GM20000 (cell line): ENCODE measurements at regions not wholly inside any gene's neighbourhood (a gene's known extent, or its start where the extent isn't known, plus 50 kb on each side); places are given as distances from the start of the nearest gene placed in this dataset.
"Not testable (repeated sequence)": the region's sequence is repeated elsewhere in the genome, so short reads cannot be mapped to it uniquely, and the experiment has no call there.

Experiments
- DNase-seq: peaks from one replicate; pipeline ENCODE4 v3.0.0; 2012; ENCODE audit warnings: low spot score
- TF ChIP-seq, protein P1 (sequence below): IDR thresholded peaks from 2 replicates; pipeline ENCODE4 v1.5.1; 2012; ENCODE audit warnings: mild to moderate bottlenecking, control low read depth; ENCODE audit errors: extremely low read depth, missing control alignments

DNA sequence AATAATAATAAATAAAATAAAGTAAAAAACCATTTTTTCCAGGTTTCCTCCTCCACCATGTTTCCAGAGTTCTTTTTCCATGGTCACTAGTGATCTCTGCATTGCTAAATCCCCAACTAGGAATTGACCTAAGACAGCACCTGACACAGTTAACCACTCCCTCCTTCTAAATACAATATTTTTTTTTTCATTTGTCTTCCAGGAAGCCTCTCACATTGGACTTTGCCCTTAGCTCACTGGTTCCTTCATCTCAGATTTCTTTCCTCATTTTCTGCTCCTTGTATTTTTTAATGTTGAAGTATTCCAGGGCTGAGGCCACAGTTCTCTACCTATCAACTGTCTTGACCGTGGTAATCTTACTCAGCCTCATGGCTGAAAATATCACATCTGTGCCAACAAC lies 187.3 kb upstream of the FAM241A start:
- DNase-seq = no peak
- TF ChIP-seq, protein P1, sequence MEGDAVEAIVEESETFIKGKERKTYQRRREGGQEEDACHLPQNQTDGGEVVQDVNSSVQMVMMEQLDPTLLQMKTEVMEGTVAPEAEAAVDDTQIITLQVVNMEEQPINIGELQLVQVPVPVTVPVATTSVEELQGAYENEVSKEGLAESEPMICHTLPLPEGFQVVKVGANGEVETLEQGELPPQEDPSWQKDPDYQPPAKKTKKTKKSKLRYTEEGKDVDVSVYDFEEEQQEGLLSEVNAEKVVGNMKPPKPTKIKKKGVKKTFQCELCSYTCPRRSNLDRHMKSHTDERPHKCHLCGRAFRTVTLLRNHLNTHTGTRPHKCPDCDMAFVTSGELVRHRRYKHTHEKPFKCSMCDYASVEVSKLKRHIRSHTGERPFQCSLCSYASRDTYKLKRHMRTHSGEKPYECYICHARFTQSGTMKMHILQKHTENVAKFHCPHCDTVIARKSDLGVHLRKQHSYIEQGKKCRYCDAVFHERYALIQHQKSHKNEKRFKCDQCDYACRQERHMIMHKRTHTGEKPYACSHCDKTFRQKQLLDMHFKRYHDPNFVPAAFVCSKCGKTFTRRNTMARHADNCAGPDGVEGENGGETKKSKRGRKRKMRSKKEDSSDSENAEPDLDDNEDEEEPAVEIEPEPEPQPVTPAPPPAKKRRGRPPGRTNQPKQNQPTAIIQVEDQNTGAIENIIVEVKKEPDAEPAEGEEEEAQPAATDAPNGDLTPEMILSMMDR = no peak

DNA sequence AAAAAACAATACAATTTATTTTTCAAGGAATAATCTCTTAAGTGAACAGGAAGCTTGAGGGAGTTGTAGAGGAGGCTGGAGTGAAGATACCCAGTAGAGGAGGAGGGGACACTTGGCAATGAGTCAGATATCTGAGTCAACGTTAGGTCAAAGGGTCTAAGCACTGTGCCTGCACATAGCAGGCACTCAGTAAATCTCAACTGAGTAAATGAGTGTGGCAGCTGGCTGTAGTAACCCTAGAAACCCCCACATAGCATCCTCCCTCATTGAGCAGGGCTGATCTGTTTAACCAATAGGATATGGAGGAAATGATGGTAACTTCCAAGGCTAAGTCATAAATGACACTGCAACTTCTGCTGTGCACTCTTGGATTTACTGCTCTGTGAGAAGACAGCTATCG lies 186.0 kb upstream of the FAM241A start:
- DNase-seq = no peak
- TF ChIP-seq, protein P1 = no peak

DNA sequence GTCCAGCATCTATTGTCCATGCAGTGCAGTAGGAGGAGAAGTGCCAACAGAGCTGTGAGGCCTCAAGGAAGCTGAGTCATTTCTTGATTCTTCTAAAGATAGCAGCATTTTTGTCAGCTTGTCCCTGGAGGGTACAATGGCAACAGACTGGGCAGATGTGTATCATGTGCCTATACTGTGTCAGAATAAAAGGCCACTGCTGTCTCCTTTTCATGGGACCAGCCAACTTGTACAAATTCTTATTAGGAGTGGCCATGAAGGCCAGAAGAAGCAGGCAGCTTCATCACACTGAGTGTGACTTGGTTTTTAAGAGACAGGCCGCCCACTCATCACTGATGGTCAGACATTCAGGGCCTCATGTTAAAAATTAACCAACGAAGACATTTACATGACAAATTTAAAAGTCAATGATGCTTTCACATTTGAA lies 185.0 kb upstream of the FAM241A start:
- peak; percentile 22 for DNase-seq

DNA sequence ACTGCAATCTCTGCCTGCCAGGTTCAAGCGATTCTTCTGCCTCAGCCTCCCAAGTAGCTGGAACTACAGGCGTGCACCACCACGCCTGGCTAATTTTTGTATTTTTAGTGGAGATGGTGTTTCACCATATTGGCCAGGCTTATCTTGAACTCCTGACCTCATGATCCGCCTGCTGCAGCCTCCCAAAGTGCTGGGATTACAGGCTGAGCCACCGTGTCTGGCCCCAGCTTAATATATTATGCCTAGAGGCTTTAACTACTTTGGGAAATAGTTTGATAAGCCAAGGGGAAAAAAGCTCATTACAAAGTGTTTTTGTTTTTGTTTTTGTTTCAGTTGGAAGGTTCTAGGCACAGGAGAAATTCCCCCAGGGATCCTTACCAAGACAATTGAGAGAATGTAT lies 184.2 kb upstream of the FAM241A start:
- DNase-seq = not testable (repeated sequence)

More for the DNA sequence above, 185.0 kb upstream of the FAM241A start:
- TF ChIP-seq, protein P1 = no peak

DNA sequence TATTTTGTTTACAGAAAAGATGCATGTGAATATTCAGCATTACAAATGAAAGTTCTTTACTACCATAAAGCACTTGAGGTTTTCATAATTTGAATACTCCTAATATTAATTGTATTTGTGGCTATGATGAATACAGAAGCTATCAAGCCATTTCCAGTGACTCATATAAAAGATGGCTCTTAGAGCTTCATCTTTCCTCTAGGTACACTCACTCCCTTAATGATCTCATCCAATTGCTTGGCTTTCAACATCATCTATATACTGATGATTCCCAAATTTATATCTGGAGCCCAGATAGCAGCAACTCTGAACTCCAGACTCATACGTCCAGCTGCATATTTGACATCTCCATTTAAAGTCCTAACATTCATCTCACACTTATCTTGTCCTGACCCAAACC lies 183.4 kb upstream of the FAM241A start:
- DNase-seq = no peak

DNA sequence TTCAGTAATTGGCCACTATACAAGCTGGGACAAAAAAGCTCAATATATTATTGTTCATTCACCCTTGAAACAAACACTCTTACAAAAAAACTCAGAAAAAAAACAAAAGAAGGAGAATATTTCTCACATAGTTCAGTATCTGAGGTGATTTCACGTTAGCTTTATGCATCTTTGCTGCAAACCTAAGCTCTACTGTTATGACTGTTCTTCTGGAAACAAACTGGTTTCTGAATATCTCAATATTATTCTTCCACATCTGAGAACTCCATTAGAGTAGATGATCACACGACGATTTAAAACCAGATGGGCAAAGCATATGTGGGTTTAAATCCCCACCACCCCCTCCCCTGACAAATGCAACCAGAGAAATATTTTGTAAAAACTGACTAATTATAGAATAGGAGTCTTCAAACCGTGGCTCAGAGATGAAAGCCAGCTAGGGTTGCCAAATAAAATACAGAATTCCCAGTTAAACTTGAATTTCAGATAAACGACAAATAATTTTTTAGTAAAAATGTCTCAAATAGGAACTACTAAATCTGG lies 182.0 kb upstream of the FAM241A start:
- TF ChIP-seq, protein P1 = no peak
- DNase-seq = no peak

More for the DNA sequence above, 183.4 kb upstream of the FAM241A start:
- TF ChIP-seq, protein P1 = no peak

DNA sequence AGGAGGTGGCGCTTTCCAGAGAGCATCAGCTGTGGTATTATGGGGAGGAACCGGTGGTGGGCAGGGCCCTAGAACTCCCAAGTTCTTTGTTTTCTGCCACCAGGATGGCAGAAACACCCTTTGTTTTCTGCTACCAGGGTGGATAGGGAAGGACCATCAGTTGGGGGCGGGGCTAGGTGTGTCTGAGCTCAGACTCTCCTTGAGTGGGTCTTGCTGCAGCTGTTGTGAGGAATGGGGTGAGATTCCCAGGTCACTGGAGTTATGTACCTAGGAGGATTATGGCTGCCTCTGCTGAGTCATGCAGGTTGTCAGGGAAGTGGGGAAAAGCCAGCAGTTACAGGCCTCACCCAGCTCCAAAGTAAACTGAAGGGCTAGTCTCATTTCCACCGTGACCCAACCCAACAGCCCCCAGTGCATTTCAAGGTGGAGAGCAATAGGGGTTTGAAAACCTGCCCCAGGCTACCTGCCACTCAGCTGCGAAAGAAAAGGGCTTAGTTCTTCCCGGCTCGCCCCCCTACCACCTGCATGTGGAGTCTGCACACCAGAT lies 167.8 kb upstream of the FAM241A start:
- no peak for DNase-seq
- TF ChIP-seq, protein P1 = no peak

DNA sequence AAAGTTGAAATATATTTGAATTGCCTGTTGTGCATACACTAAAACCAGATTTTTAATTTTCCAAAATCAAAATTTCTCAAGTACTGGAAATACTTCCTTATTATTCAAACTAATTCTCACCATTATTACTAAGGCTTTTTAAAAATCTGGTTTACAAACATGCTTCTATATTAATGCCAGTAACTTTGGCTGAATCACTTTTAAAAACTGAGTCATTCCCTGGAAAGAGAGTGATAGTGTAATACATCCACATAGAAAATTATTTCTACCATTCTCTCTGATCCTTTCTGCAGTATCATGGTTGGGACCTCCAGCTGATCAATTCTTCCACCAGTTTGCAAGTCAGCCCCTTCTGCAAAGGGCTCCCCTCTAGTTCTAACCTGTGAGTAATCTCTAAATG lies 165.3 kb upstream of the FAM241A start:
- DNase-seq = no peak
- TF ChIP-seq, protein P1 = no peak
